ENCODE measurements at regions not wholly inside any gene's neighbourhood (a gene's known extent, or its start where the extent isn't known, plus 50 kb on each side); places are given as distances from the start of the nearest gene placed in this dataset.

- TF ChIP-seq POLR2AphosphoS5 (IDR thresholded peaks at IDR 0.05; ENCODE audit: insufficient read depth in 1 of 2, low read depth in 1 of 2) (no peak), CTCF (IDR thresholded peaks at IDR 0.05) (no peak), POLR2A (IDR thresholded peaks at IDR 0.05) (no peak)
Observed at GRCh38 chr7:17441557-17441956, 143.1 kb downstream of the AHR start.

Measured in vagina (tissue), 2 donors.